OCI-LY7 (cell line): ENCODE measurements at regions not wholly inside any gene's neighbourhood (a gene's known extent, or its start where the extent isn't known, plus 50 kb on each side); places are given as distances from the start of the nearest gene placed in this dataset.

Experiments
- EZH2phosphoT487 ChIP-seq: fragments of 200-600 bp; sonication (generic); IDR thresholded peaks from 2 replicates; pipeline ENCODE4 v1.6.1; 2018; ENCODE audit warnings: low read depth, borderline replicate concordance, mild to moderate bottlenecking, mixed run types, antibody characterized with exemption, low read length, moderate library complexity, mixed read lengths
- TF ChIP-seq, protein P1 (sequence below): fragments of 200-600 bp; sonication (generic); conservative IDR thresholded peaks from 2 replicates; pipeline ENCODE4 v1.5.1; 2014; ENCODE audit warnings: mild to moderate bottlenecking, antibody characterized with exemption, low read length, moderate library complexity, mixed read lengths

DNA sequence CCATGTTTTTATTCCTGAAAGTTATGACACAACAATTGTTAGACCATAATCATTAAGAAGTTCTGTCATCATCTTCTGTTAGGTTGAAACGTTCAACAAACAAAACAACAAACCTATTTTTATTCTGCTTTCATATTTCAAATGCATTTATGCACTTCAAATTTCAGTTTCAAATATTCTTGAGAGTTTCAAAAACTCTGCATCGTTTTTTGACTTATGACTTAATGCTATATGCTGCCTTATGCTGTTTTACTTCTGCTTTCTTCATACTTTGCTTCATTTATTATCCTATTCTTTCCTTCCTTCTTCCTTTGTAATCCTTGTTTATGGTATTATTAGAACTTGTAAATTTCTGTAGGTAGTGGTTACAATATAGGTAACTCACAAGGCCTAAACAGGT lies 95.0 kb downstream of the PCSK1 start:
- TF ChIP-seq, protein P1, sequence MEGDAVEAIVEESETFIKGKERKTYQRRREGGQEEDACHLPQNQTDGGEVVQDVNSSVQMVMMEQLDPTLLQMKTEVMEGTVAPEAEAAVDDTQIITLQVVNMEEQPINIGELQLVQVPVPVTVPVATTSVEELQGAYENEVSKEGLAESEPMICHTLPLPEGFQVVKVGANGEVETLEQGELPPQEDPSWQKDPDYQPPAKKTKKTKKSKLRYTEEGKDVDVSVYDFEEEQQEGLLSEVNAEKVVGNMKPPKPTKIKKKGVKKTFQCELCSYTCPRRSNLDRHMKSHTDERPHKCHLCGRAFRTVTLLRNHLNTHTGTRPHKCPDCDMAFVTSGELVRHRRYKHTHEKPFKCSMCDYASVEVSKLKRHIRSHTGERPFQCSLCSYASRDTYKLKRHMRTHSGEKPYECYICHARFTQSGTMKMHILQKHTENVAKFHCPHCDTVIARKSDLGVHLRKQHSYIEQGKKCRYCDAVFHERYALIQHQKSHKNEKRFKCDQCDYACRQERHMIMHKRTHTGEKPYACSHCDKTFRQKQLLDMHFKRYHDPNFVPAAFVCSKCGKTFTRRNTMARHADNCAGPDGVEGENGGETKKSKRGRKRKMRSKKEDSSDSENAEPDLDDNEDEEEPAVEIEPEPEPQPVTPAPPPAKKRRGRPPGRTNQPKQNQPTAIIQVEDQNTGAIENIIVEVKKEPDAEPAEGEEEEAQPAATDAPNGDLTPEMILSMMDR: no peak
- TF ChIP-seq EZH2phosphoT487: no peak
